Tibial nerve (tissue), 4 donors: ENCODE measurements at regions not wholly inside any gene's neighbourhood (a gene's known extent, or its start where the extent isn't known, plus 50 kb on each side); places are given as distances from the start of the nearest gene placed in this dataset.

Experiments used
- CTCF ChIP-seq, 5 experiments: fragments of 200-600 bp in 3 of 5; fragments of 450-650 bp in 2 of 5; sonication (generic) in 3 of 5; IDR thresholded peaks; one replicate each; pipeline ENCODE4 v1.5.1; 2016 to 2019; ENCODE audit warnings: antibody characterized with exemption in 5 of 5, mild to moderate bottlenecking in 3 of 5, moderate library complexity in 2 of 5
- EP300 ChIP-seq, 2 donors: sonication (generic); formaldehyde crosslinking; IDR thresholded peaks; one replicate each; pipeline ENCODE4 v1.6.1; 2017; ENCODE audit warnings: antibody characterized with exemption in 2 of 2, mild to moderate bottlenecking in 1 of 2
- POLR2A ChIP-seq, 2 donors: fragments of 450-650 bp; IDR thresholded peaks; one replicate each; pipeline ENCODE4 v1.6.1; 2017; ENCODE audit warnings: antibody characterized with exemption in 2 of 2, mild to moderate bottlenecking in 2 of 2, moderate library complexity in 2 of 2

- TF ChIP-seq CTCF (IDR thresholded peaks at IDR 0.05) (no peak), POLR2A (IDR thresholded peaks at IDR 0.05) (no peak), EP300 (IDR thresholded peaks at IDR 0.05) (no peak)
Observed at GRCh38 chr3:94246171-94246570, 183.3 kb downstream of the NSUN3 start.
